ENCODE measurements at regions not wholly inside any gene's neighbourhood (a gene's known extent, or its start where the extent isn't known, plus 50 kb on each side); places are given as distances from the start of the nearest gene placed in this dataset.
"Not testable (repeated sequence)": the region's sequence is repeated elsewhere in the genome, so short reads cannot be mapped to it uniquely, and the experiment has no call there.

- Histone ChIP-seq H3K4me3 (ENCODE audit: low read length in 2 of 2) (no peak overlapping the region), H3K36me3 (ENCODE audit: insufficient read depth, low read length) (no peaks in the 10 kb centered on the region), H3K27ac (ENCODE audit: low read depth, low read length) (no peak overlapping the region), H3K4me1 (ENCODE audit: insufficient read depth, low read length) (no peaks in the 10 kb centered on the region), H3K9me3 (ENCODE audit: control insufficient read depth in 1 of 2, low read length in 2 of 2) (no peaks in the 10 kb centered on the region), H3K27me3 (ENCODE audit: insufficient read depth, low read length) (no peaks in the 10 kb centered on the region)
- ChIA-PET POLR2A (ENCODE audit: partially characterized antibody) (no interaction called here), CTCF (ENCODE audit: partially characterized antibody) (no interaction called here)
- Mint-ChIP-seq H3K27me3 (no peaks in the 10 kb centered on the region), H3K9me3 (peaks cover 2 to 21% (median 8%) of the 10 kb centered on the region in 8 donors), H3K4me1 (no peaks in the 10 kb centered on the region), H3K4me3 (no peak overlapping the region), H3K36me3 (no peaks in the 10 kb centered on the region), H3K27ac (peak overlapping the region in 1 of 7 donors; percentile 30)
- DNase-seq: no peak
- intact Hi-C loops (cut with micrococcal nuclease): no loop called here
Measured at GRCh38 chr1:189253601-189254350, 1223.9 kb downstream of the BRINP3 start.

- H3K4me1 ChIP-seq (ENCODE audit: insufficient read depth, low read length); intact Hi-C loops (cut with micrococcal nuclease); H3K36me3 Mint-ChIP-seq; H3K27ac Mint-ChIP-seq; DNase-seq; H3K36me3 ChIP-seq (ENCODE audit: insufficient read depth, low read length); H3K27me3 Mint-ChIP-seq; H3K4me3 ChIP-seq (ENCODE audit: low read length in 2 of 2); H3K9me3 ChIP-seq (ENCODE audit: control insufficient read depth in 1 of 2, low read length in 2 of 2); H3K27me3 ChIP-seq (ENCODE audit: insufficient read depth, low read length); H3K4me3 Mint-ChIP-seq; H3K4me1 Mint-ChIP-seq; POLR2A ChIA-PET (ENCODE audit: partially characterized antibody); CTCF ChIA-PET (ENCODE audit: partially characterized antibody); H3K27ac ChIP-seq (ENCODE audit: low read depth, low read length): not testable (repeated sequence)
- peaks cover 2 to 26% (median 10%) of the 10 kb centered on the region in 8 donors for H3K9me3 Mint-ChIP-seq
Measured at GRCh38 chr1:189261128-189261527, 1216.5 kb downstream of the BRINP3 start.

DNA sequence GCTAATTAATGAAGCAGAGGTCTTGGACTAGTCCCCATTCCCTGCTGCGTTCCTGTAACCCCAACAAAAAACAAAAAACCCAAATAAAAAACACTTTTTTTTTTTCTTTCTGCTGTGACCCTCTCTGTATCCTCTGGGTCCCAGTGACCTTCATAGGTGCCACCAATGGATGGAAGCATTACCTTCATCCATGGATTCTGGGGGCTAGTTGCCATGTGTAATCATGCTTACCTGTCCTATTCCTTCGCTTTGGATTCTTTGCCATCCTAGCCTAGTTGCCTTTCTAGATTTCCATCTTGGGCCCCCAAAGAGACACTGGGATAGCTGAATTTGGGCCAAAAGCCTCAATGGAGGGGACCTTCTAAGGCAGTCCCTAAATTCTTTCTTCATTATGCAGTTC, 1208.7 kb downstream of the BRINP3 start:
- no peak overlapping the region for H3K27ac Mint-ChIP-seq
- Histone ChIP-seq H3K4me1 (ENCODE audit: insufficient read depth, low read length) (no peaks in the 10 kb centered on the region), H3K36me3 (ENCODE audit: insufficient read depth, low read length) (no peaks in the 10 kb centered on the region), H3K27ac (ENCODE audit: low read depth, low read length) (no peak overlapping the region), H3K9me3 (ENCODE audit: control insufficient read depth in 1 of 2, low read length in 2 of 2) (peaks cover 0 to 4% of the 10 kb centered on the region in 2 donors), H3K4me3 (ENCODE audit: low read length in 2 of 2) (no peak overlapping the region), H3K27me3 (ENCODE audit: insufficient read depth, low read length) (no peaks in the 10 kb centered on the region)
- H3K27me3 Mint-ChIP-seq: no peaks in the 10 kb centered on the region
- H3K36me3 Mint-ChIP-seq: no peaks in the 10 kb centered on the region
- no peak for DNase-seq
- no peak overlapping the region for H3K4me3 Mint-ChIP-seq
- ChIA-PET POLR2A (ENCODE audit: partially characterized antibody) (no interaction called here), CTCF (ENCODE audit: partially characterized antibody) (no interaction called here)
- H3K9me3 Mint-ChIP-seq: peaks cover 2 to 35% (median 18%) of the 10 kb centered on the region in 8 donors
- intact Hi-C loops (cut with micrococcal nuclease): no loop called here
- no peaks in the 10 kb centered on the region for H3K4me1 Mint-ChIP-seq

DNA sequence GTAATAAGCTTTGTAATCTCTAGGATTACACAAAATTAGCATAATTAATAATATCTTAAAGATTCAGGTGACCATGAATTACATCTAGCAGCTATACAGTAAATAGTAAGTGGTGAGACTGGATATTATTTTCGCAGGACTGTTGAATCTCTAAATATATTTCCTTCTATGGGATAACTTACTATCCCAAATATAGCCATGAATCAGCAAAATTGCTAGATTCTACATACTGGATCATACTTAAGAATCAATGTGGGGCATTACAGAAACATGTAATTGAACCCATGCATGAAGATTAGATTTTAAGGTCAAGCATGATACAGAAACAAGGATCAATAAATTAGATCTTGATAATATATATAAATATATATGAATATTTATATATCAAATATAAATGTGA, 1203.4 kb downstream of the BRINP3 start:
- no peaks in the 10 kb centered on the region for H3K4me1 Mint-ChIP-seq
- H3K27ac Mint-ChIP-seq: no peak overlapping the region
- Histone ChIP-seq H3K27ac (ENCODE audit: low read depth, low read length) (no peak overlapping the region), H3K4me3 (ENCODE audit: low read length in 2 of 2) (no peak overlapping the region), H3K9me3 (ENCODE audit: control insufficient read depth in 1 of 2, low read length in 2 of 2) (no peaks in the 10 kb centered on the region), H3K27me3 (ENCODE audit: insufficient read depth, low read length) (no peaks in the 10 kb centered on the region), H3K4me1 (ENCODE audit: insufficient read depth, low read length) (no peaks in the 10 kb centered on the region), H3K36me3 (ENCODE audit: insufficient read depth, low read length) (no peaks in the 10 kb centered on the region)
- ChIA-PET POLR2A (ENCODE audit: partially characterized antibody) (no interaction called here), CTCF (ENCODE audit: partially characterized antibody) (no interaction called here)
- intact Hi-C loops (cut with micrococcal nuclease): no loop called here
- no peak for DNase-seq
- no peaks in the 10 kb centered on the region for H3K27me3 Mint-ChIP-seq
- peaks cover 0 to 24% (median 9%) of the 10 kb centered on the region in 8 donors for H3K9me3 Mint-ChIP-seq
- H3K36me3 Mint-ChIP-seq: no peaks in the 10 kb centered on the region
- H3K4me3 Mint-ChIP-seq: no peak overlapping the region

DNA sequence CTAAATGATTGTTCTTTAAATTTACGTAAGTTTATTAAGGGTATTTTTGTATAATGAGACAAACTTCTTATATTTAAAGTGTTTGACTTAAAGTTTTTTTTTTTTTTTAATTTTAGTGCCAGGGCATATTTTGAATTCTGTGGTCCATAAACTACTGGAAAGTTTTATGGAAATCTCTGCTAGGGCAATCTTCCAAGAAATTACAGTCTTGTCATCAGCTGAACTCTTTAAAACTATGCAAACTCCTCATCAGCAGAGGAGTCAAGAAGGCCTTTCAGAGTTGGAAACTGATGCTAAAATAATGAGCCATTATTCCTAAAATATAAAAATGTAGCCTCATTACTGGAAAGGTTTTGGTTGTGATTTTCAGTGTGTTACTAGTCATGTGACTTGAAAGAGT, 1201.9 kb downstream of the BRINP3 start:
- Histone ChIP-seq H3K27ac (ENCODE audit: low read depth, low read length) (no peak overlapping the region), H3K4me1 (ENCODE audit: insufficient read depth, low read length) (no peaks in the 10 kb centered on the region), H3K27me3 (ENCODE audit: insufficient read depth, low read length) (no peaks in the 10 kb centered on the region), H3K4me3 (ENCODE audit: low read length in 2 of 2) (no peak overlapping the region), H3K9me3 (ENCODE audit: control insufficient read depth in 1 of 2, low read length in 2 of 2) (no peaks in the 10 kb centered on the region), H3K36me3 (ENCODE audit: insufficient read depth, low read length) (no peaks in the 10 kb centered on the region)
- H3K4me1 Mint-ChIP-seq: no peaks in the 10 kb centered on the region
- H3K36me3 Mint-ChIP-seq: no peaks in the 10 kb centered on the region
- DNase-seq: no peak
- peaks cover 0 to 13% (median 4%) of the 10 kb centered on the region in 8 donors for H3K9me3 Mint-ChIP-seq
- intact Hi-C loops (cut with micrococcal nuclease): no loop called here
- POLR2A ChIA-PET (ENCODE audit: partially characterized antibody): no interaction called here
- H3K27ac Mint-ChIP-seq: no peak overlapping the region
- no peak overlapping the region for H3K4me3 Mint-ChIP-seq
- H3K27me3 Mint-ChIP-seq: no peaks in the 10 kb centered on the region
- CTCF ChIA-PET (ENCODE audit: partially characterized antibody): no interaction called here

- H3K9me3 ChIP-seq (ENCODE audit: control insufficient read depth in 1 of 2, low read length in 2 of 2): no peaks in the 10 kb centered on the region
- Mint-ChIP-seq H3K36me3 (no peaks in the 10 kb centered on the region), H3K4me3 (no peak overlapping the region), H3K27me3 (no peaks in the 10 kb centered on the region), H3K9me3 (peaks cover 0 to 15% (median 8%) of the 10 kb centered on the region in 8 donors), H3K4me1 (no peaks in the 10 kb centered on the region), H3K27ac (no peak overlapping the region)
- DNase-seq: no peak
- H3K4me1 ChIP-seq (ENCODE audit: insufficient read depth, low read length): no peaks in the 10 kb centered on the region
- CTCF ChIA-PET (ENCODE audit: partially characterized antibody): no interaction called here
- H3K27ac ChIP-seq (ENCODE audit: low read depth, low read length): no peak overlapping the region
- intact Hi-C loops (cut with micrococcal nuclease): no loop called here
- H3K4me3 ChIP-seq (ENCODE audit: low read length in 2 of 2): no peak overlapping the region
- POLR2A ChIA-PET (ENCODE audit: partially characterized antibody): no interaction called here
- H3K36me3 ChIP-seq (ENCODE audit: insufficient read depth, low read length): no peaks in the 10 kb centered on the region
- H3K27me3 ChIP-seq (ENCODE audit: insufficient read depth, low read length): no peaks in the 10 kb centered on the region
Measured at GRCh38 chr1:189289346-189289745, 1188.3 kb downstream of the BRINP3 start.

- no peak overlapping the region for H3K4me3 ChIP-seq (ENCODE audit: low read length in 2 of 2)
- H3K9me3 ChIP-seq (ENCODE audit: control insufficient read depth in 1 of 2, low read length in 2 of 2): no peaks in the 10 kb centered on the region
- H3K9me3 Mint-ChIP-seq: peaks cover 0 to 11% (median 5%) of the 10 kb centered on the region in 8 donors
- no peaks in the 10 kb centered on the region for H3K27me3 Mint-ChIP-seq
- H3K4me1 ChIP-seq (ENCODE audit: insufficient read depth, low read length): no peaks in the 10 kb centered on the region
- H3K27ac ChIP-seq (ENCODE audit: low read depth, low read length): no peak overlapping the region
- H3K36me3 ChIP-seq (ENCODE audit: insufficient read depth, low read length): no peaks in the 10 kb centered on the region
- no peaks in the 10 kb centered on the region for H3K27me3 ChIP-seq (ENCODE audit: insufficient read depth, low read length)
- H3K36me3 Mint-ChIP-seq: no peaks in the 10 kb centered on the region
- intact Hi-C loops (cut with micrococcal nuclease): no loop called here
- ChIA-PET CTCF (ENCODE audit: partially characterized antibody) (no interaction called here), POLR2A (ENCODE audit: partially characterized antibody) (no interaction called here)
- H3K27ac Mint-ChIP-seq: no peak overlapping the region
- H3K4me1 Mint-ChIP-seq: no peaks in the 10 kb centered on the region
- no peak overlapping the region for H3K4me3 Mint-ChIP-seq
- no peak for DNase-seq
Measured at GRCh38 chr1:189301235-189301634, 1176.4 kb downstream of the BRINP3 start.

GRCh38 chr1:189305279-189305678, 1172.4 kb downstream of the BRINP3 start:
- H3K4me1 ChIP-seq (ENCODE audit: insufficient read depth, low read length): no peaks in the 10 kb centered on the region
- peaks cover 0 to 9% (median 6%) of the 10 kb centered on the region in 8 donors for H3K9me3 Mint-ChIP-seq
- no peak overlapping the region for H3K4me3 ChIP-seq (ENCODE audit: low read length in 2 of 2)
- DNase-seq: no peak
- intact Hi-C loops (cut with micrococcal nuclease): no loop called here
- POLR2A ChIA-PET (ENCODE audit: partially characterized antibody): no interaction called here
- no peaks in the 10 kb centered on the region for H3K36me3 Mint-ChIP-seq
- H3K9me3 ChIP-seq (ENCODE audit: control insufficient read depth in 1 of 2, low read length in 2 of 2): no peaks in the 10 kb centered on the region
- H3K27ac ChIP-seq (ENCODE audit: low read depth, low read length): no peak overlapping the region
- CTCF ChIA-PET (ENCODE audit: partially characterized antibody): no interaction called here
- no peaks in the 10 kb centered on the region for H3K27me3 ChIP-seq (ENCODE audit: insufficient read depth, low read length)
- H3K4me3 Mint-ChIP-seq: no peak overlapping the region
- H3K27ac Mint-ChIP-seq: no peak overlapping the region
- no peaks in the 10 kb centered on the region for H3K27me3 Mint-ChIP-seq
- H3K4me1 Mint-ChIP-seq: no peaks in the 10 kb centered on the region
- no peaks in the 10 kb centered on the region for H3K36me3 ChIP-seq (ENCODE audit: insufficient read depth, low read length)
